ENCODE measurements at regions not wholly inside any gene's neighbourhood (a gene's known extent, or its start where the extent isn't known, plus 50 kb on each side); places are given as distances from the start of the nearest gene placed in this dataset.
"Not testable (repeated sequence)": the region's sequence is repeated elsewhere in the genome, so short reads cannot be mapped to it uniquely, and the experiment has no call there.

DNA sequence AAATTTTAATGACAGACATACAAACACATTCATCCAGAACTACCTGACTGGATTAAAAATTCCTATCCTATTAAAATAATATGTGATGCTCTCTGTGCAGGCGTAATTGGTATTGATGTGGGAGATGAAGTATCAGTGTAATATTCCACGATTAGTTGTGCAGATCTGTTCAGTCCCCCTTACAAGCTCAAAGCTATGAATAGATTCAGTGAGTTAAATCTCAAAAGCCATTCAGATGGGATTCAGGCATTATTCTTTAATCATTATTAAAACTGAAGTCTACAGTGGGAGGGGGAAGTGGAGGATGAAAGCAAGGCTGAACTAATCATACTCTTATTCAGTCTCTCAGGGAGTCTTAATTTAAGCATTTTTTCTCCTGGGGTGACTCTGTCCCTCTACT lies 855.8 kb downstream of the EFNA5 start:
- DNase-seq (ENCODE audit: low spot score) = no peak

DNA sequence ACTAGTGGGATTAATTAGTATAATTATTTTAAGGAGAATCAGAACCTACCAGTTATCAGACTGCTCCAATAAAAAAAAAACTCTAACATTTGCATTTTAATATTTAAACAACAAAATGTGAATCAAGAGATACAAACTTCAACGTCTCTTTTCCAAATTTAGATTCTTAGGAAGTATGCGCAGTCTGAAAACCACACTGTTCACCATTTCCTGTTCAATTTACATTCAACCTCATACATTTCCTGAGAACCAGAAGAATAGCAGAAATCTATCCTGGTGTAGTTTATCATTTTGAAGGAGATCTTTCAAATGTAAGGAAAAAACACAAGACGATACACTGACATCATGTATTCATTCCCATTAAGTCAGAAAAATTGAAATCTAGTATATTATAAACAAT lies 869.2 kb downstream of the EFNA5 start:
- DNase-seq (ENCODE audit: low spot score) = no peak

DNA sequence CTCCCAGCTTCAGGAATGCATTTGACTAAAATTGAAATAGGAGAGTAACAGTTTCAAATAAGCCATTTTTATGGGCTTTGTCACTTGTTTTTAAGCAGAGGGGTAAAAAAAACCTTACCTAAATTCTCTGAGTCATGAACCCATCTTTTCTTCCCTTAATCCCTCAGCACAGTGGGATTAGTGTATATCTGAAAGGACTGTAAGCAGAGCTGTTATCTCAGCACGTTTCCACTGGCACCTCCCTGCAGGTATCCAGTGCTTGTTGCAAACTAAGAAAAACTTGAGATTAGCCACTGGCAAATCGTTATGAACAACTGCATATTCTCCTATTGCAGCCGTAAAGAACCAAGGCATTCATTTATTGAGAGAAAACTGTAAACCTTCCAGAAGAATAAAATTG lies 872.7 kb downstream of the EFNA5 start:
- no peak for DNase-seq (ENCODE audit: low spot score)

DNA sequence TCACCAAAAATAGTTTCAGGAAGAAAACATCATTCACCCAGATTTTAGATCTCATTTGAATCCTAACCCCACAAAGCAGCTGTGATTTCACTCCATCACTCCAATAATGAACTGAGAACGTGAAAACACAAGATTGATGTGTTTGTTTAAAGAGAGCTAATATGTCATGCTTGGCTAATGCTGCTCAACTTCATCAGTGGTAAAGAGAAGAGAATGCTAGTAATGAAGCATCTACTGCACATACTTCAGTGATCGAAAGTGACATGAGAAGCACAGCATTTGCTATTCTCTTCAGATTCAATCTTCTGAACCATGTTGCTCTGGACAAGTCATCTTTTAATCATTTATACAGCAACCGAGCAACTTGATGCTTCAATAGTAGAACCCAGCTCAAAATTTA lies 874.7 kb downstream of the EFNA5 start:
- no peak for DNase-seq (ENCODE audit: low spot score)

DNA sequence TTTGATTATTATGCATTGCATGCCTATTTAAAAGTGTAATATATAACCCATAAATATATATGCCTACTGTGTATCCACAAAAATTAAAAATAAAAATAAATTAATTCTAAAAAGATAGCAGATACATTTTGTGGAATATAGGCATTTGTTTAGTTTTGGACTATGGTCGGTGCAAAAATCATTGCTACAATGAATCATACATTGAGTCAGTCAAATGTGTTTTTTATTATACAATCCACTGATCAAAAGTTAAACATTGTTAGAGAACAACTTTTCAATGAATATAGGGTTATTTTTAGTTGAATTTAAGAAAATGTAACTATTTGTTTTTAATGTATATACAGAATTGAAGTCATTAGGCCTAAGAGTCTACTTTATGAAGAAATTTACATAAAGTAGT lies 885.9 kb downstream of the EFNA5 start:
- DNase-seq (ENCODE audit: low spot score) = no peak

DNA sequence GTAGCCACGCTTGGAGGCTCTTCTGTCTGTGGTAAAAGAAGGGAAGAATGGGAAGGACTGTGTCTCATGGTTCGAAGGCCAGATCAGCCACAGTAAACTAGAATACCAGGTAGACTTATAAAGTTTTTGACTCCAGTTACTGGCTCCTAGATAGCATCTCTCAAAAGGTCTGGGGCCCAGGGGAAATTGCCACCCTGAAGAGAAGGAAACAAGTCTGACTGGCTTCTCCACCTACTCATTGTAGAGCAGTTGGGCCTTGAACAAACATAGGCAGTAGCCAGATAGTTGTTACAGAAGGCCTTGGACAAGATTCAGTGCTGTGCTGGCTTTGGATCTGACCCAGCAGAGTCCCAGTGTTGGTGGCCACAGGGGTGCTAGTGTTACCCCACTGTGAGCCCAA lies 890.4 kb downstream of the EFNA5 start:
- DNase-seq (ENCODE audit: low spot score) = no peak

DNA sequence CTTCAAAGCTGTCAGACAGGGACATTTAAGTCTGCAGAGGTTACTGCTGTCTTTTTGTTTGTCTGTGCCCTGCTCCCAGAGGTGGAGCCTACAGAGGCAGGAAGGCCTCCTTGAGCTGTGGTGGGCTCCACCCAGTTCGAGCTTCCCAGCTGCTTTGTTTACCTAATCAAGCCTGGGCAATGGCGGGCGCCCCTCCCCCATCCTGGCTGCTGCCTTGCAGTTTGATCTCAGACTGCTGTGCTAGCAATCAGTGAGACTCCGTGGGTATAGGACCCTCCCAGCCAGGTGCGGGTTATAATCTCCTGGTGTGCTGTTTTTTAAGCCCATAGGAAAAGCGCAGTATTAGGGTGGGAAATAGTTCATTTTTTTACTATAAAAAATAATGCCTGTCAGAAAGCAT lies 894.2 kb downstream of the EFNA5 start:
- DNase-seq (ENCODE audit: low spot score) = not testable (repeated sequence)

DNA sequence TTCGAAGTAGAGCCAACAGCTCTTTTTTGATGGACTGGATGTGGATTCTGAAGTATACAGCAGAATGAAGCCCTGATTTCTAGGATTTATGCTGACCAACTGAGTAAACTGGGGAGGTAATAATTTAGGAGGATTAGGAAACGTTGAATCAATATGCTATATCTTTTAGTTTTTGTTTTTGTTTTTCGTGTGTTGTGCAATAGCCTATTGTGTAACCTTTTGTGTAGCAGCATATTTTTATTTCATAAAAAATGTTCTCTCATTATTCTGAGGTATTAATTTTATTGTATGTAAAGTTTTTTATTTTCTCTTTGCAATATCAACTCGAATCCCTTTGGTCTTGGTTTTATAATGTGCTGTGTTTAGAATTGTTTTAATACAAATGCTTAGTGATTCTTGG lies 902.3 kb downstream of the EFNA5 start:
- DNase-seq (ENCODE audit: low spot score) = no peak

DNA sequence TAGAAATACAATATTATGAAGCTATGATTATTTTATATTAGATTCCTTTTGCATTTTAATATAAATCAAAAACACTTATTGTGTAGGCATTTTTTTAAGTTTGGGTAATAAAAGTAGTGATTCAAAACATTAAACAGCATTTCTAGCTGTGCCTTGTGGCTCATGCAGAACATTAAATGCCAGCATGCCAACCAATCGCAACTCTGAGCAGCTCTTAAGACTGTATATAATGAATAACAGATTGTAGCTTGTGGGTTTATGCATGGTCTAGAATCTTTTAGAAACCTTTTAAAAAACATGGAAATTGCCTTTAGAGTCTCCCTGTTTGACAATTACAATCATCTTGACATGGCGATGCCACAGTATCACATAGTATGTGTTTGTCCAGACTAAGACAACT lies 903.8 kb downstream of the EFNA5 start:
- DNase-seq (ENCODE audit: low spot score) = no peak

DNA sequence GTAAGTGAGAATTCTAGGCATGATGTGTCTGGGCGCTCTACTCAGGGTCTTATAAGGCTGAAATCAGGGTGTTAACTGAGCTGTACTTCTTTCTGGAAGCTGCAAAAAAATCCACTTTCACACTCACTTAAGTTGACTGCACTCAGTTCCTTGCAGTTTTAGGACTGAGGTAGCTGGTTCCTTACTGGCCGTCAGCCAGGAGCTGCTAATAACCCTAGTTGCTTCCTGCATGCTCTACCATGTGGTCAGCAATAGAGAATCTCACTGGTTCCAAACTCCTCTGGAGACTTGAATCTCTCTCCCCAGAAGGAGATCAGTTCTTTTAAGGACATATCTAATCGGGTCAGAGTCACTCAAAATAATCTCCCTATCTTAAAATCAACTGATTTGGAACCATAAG lies 911.2 kb downstream of the EFNA5 start:
- DNase-seq (ENCODE audit: low spot score) = no peak

DNA sequence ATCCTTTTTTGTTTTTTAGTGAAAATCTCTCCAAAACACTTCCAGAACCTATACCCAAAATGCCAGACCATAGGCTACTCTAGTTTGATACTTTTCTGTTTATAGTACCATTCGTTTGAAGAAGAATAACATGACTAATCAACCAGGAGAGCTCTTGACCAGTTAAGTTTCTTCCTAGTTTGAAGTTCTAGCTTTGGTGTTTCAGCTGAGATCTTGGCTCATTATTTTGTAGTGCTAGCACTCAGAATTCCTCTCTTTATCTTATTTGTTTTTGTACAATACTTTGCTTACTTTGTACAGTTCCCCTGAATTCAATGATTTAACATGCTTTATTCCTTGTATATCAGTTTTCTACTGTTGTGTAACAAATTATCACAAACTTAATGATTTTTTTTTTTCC lies 911.6 kb downstream of the EFNA5 start:
- no peak for DNase-seq (ENCODE audit: low spot score)

DNA sequence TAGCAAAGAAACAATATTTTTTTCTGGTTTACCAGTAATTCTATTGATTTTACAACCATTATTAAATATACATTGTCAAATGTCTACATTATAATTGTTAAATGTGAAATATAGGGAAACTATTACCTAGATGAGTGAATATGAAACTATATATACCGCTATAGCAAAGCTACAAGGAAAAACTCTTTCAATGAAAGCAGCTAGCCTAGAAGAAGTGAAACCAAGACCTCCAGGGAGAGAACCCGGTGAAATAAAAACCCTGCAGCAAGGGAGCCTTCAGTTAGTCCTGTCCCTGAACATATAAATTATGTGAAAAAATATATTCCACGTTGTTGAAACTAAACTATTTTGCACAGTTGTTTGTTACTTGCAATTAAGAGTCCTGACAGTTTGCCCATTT lies 913.1 kb downstream of the EFNA5 start:
- no peak for DNase-seq (ENCODE audit: low spot score)

DNA sequence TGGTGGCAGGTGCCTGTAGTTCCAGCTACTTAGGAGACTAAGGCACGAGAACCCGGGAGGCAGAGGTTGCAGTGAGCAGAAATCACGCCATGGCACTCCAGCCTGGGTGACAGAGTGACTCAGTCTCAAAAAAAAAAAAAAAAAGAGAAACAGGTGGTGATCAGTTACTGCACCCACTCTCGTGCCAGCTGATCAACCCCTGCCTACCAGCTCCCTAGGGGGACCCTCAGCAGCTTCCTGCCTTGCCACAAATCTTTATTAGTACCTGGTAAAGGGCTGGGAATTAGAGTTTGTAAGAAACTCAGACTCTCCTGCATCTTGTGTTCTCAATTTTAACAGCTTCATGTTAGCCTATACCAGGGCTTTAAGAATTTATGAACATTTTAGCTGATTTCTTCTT lies 914.9 kb downstream of the EFNA5 start:
- DNase-seq (ENCODE audit: low spot score) = no peak

DNA sequence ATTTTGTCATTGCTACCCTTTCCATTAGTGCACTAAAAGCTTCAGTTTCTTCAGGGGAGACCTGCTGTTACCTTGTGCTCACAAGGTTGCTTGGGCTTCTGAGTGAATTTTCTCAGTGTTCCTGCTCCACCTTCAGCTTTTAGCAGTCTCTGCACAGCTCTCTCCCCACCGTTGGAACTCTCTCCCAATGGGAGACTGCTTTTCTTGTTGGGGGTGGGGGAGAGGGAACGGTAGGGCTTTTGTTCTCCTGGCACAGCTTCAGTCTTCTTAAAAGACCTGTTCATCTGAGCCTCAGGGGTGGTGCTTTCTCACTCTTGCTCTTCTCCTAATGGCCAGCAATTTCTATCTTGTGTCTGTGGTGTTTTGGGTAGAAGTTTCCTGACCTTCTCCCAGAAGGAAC lies 915.7 kb downstream of the EFNA5 start:
- DNase-seq (ENCODE audit: low spot score) = no peak

DNA sequence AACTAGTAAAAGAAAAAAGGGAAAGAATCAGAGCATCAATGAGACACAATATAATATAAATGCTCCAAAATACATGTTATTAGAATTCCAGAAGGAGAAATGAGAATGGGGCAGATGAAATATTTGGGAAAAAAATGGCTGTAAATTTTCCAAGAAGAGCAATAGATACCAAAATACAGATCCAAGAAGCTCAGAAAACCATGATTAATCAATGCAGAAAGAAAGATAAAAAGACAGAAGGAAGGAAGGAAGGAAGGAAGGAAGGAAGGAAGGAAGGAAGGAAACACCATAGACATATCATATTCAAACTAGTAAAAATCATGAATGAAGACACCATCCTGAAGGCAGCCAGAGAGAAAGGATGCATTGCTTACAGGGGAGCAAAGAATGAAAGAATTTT lies 920.9 kb downstream of the EFNA5 start:
- no peak for DNase-seq (ENCODE audit: low spot score)

DNA sequence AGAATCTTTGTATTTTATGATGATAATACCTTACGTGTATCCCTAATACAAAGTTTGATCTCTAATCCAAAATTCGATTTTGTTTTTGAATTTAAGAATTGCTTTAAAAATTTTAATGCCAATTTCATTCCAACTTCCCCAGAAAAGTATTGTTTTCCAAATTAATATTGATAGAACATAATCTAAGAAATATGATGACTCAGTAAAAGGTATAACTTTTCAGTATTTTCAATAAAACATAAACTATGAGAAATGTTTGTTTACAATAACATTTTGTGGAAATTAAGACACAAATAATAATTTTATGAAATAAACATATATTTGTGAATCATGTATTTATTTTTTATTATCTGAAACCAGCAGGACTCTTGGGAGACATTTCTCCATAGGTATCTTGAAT lies 931.6 kb downstream of the EFNA5 start:
- DNase-seq (ENCODE audit: low spot score) = no peak

DNA sequence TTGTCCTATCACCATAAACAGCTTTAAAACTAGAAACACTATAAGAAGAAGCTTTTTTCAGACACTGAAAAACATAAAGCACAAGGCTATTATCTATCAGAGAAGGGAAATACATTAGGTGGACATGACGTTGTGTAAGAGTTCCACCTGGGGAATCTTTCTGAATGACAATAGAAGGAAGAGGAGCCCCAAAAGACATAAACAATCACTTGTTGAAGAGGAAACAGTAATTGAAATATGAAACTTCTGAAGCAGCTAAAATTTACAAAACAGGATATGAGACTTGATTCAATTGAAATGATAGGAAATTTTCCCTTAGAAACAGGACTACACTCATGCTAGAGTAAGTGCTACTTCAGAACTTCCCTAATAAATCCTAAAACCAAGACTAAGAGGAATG lies 933.6 kb downstream of the EFNA5 start:
- DNase-seq (ENCODE audit: low spot score) = no peak

DNA sequence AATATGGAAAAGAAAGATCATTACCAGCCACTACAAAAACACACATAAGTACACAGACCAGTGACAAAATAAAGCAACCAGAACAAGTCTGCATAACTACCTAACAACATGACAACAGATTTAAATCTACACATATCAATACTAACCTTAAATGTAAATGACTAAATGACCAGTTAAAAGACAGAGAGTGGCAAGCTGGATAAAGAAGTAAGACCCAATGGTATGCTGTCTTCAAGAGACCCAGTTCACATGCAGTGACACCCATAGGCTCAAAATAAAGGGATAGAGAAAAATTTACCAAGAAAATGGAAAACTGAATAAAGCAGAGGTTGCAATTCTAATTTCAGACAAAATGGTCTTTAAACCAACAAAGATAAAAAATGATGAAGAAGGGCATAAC lies 938.1 kb downstream of the EFNA5 start:
- DNase-seq (ENCODE audit: low spot score) = no peak

DNA sequence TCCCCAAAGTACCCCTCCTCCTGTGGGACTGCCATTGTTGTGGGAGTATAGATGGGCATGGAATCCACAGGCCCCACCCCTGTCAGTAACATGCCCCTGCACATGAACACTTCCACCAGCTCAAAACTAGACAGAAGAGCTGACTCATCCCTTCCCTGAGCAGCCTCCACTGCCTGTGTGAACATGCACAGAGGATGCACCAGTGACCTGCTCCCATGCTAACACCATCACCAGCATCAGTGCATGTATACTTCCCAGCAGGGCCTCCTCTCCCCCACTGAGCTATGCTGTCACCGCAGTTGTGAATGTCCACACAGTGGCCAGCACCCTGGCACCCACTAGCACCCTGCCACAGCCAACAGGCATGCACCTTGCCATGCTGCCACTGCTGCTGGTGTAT lies 939.8 kb downstream of the EFNA5 start:
- no peak for DNase-seq (ENCODE audit: low spot score)

DNA sequence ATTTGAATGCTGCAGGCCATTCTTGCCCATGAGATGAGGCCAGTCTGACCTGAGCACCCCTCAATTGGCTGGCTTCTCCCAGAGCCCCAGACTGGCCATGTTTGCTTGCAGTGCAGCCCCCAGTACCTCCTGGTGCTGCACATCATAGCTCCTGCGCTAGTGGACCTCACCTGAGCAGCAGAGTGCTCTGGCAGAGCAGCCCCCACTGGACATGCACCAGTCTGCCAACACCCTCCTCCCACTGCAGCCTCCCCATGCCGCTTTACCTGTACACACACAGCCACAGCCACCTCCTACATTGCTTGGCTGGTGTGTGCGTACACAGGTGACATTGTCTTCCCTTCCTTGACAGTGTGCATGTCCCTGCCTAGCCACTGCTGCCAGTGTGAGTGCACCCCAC lies 940.2 kb downstream of the EFNA5 start:
- no peak for DNase-seq (ENCODE audit: low spot score)

DNA sequence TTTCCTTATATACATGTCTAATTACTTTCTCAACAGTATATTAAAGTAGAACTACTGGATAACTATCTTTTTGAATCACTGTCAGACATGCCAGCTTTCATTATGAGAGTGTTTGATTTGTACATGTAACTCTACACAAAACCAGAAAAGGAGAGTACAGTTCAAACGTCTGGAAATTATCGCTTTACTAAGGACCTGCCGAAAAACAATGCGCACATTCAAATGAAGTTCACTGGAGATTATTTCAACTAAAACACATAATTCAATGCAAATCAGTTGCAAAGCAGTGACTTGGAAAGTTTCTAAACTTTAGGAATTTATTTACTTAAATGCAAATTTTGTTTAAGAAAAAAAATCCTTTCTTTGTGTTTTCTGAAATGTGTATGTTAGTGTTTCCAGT lies 942.5 kb downstream of the EFNA5 start:
- no peak for DNase-seq (ENCODE audit: low spot score)

DNA sequence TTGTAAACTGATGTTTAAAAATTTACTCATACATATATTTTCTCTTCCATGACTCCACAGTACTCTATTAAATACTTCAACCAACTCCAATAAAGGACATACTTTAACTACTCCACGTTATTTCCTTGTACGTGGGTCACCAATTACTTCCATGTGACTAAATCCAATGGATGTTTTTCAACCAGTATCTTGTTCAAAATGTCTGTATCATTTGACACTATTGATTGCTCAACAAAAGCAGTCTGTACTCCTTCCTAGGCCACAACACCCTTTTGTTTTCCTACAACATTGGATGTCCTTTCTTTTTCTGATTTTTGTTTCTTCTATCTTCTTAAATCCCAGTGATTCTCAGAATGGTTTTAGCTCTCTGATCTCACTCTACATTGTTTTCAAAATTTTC lies 943.7 kb downstream of the EFNA5 start:
- DNase-seq (ENCODE audit: low spot score) = no peak

DNA sequence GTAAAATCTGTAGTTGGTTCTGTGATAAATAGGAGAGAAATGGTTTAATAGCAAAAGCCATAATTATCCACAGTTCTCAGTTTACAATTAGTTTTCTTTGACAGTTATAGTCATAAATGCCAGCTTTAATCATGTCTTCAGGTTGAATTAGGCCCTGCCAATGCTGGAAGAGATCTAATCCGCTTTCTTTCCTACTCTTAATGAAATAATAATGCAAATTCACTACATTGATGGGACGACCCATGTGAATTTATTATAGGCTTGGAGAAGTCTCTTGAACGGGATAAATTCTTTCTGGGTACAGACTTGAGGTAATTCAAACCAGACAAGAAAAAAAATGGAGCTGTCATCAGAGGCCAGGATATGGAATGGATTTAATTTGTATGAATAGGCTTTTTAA lies 950.4 kb downstream of the EFNA5 start:
- no peak for DNase-seq (ENCODE audit: low spot score)

DNA sequence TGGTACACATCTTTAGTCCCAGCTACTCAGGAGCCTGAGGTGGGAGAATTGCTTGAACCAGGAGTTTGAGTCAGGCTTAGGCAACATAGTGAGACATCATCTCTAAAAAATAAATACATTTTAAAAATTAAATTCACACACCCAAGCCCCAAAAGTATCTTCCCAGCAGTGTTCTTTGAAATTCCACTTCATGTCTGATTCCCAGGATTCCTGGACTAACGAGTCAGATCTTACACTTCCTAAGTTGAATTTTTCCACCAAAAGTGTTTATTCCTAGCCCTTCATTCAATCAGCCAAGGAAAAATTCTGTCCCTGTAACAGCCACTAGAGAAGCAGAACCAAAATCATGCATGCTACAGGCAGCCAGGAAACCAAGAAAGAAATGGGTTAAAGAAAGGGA lies 970.9 kb downstream of the EFNA5 start:
- no peak for DNase-seq (ENCODE audit: low spot score)

DNA sequence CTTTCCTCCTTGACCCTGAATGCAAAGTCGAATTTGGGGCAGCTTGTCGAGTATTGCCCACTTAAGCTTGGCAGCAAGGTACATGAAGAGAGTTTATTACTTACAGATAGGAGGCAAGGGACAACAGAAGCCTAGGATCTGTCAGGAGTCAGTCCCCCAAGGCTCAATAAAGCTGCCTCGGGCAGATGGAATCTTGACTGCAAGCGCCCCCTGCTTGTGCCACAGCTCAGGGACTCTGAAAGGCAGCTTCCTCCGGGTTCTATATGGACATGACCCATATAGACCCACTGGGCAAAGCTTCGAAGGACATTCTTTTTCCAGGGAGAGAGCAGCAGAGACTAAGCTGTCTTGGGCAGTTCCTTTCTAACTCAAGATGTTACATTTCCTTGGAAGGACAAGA lies 971.5 kb downstream of the EFNA5 start:
- no peak for DNase-seq (ENCODE audit: low spot score)

DNA sequence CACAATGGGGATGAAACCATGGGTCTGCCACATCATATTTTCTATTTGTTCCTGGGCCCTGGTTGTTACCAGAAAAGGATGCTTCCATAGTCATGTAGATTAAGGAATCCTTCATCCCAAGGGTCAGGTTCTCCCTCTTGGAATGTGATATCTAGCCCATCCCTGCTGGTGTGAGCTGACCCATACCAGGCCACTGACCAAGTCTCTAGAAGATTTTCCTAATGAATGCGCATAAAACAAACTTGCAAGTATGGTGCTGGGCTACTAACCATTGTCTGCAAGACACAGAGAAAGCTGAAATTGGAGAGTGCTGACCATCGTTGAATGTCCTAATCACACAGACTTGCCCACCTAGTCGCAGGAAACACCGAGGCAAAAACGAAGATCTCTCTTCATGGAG lies 972.6 kb downstream of the EFNA5 start:
- no peak for DNase-seq (ENCODE audit: low spot score)

All from hematopoietic multipotent progenitor cell treated with erythropoietin and hydrocortisone succinate and interleukin-3 and kit ligand, for 17 days (in vitro differentiated cells).